Islet precursor cell (in vitro differentiated cells): ENCODE measurements at regions not wholly inside any gene's neighbourhood (a gene's known extent, or its start where the extent isn't known, plus 50 kb on each side); places are given as distances from the start of the nearest gene placed in this dataset.
"Not testable (repeated sequence)": the region's sequence is repeated elsewhere in the genome, so short reads cannot be mapped to it uniquely, and the experiment has no call there.

Experiments
- DNase-seq: peaks from one replicate; pipeline ENCODE4 v3.0.0-alpha.2; 2018

- DNase-seq, result no peak
Observed at GRCh38 chr18:30618567-30618966, 424.0 kb downstream of the DSC3 start.

GRCh38 chr18:30616414-30616813 is 426.1 kb downstream of the DSC3 start:
- DNase-seq, result no peak

GRCh38 chr18:30613467-30613801 is 429.1 kb downstream of the DSC3 start:
- no peak for DNase-seq

GRCh38 chr18:30601541-30601940 is 441.0 kb downstream of the DSC3 start:
- DNase-seq, result no peak

- DNase-seq, result no peak
Observed at GRCh38 chr18:30597202-30597601, 445.3 kb downstream of the DSC3 start.

- DNase-seq, result no peak
Observed at GRCh38 chr18:30596635-30597034, 445.9 kb downstream of the DSC3 start.

- no peak for DNase-seq
Observed at GRCh38 chr18:30595942-30596341, 446.6 kb downstream of the DSC3 start.

GRCh38 chr18:30594911-30595310 is 447.6 kb downstream of the DSC3 start:
- DNase-seq, result not testable (repeated sequence)

GRCh38 chr18:30591462-30591861 is 451.1 kb downstream of the DSC3 start:
- no peak for DNase-seq

- DNase-seq, result no peak
Observed at GRCh38 chr18:30588673-30589164, 453.8 kb downstream of the DSC3 start.

- no peak for DNase-seq
Observed at GRCh38 chr18:30583768-30584167, 458.8 kb downstream of the DSC3 start.

- no peak for DNase-seq
Observed at GRCh38 chr18:30582078-30582477, 460.5 kb downstream of the DSC3 start.

GRCh38 chr18:30578707-30579106 is 463.8 kb downstream of the DSC3 start:
- no peak for DNase-seq

- no peak for DNase-seq
Observed at GRCh38 chr18:30572214-30572613, 470.3 kb downstream of the DSC3 start.

GRCh38 chr18:30568333-30568732 is 474.2 kb downstream of the DSC3 start:
- DNase-seq, result no peak

- no peak for DNase-seq
Observed at GRCh38 chr18:30566877-30567276, 475.7 kb downstream of the DSC3 start.

- no peak for DNase-seq
Observed at GRCh38 chr18:30562231-30562630, 480.3 kb downstream of the DSC3 start.

- no peak for DNase-seq
Observed at GRCh38 chr18:30556112-30556511, 486.4 kb downstream of the DSC3 start.

- no peak for DNase-seq
Observed at GRCh38 chr18:30545393-30545792, 497.1 kb downstream of the DSC3 start.

GRCh38 chr18:30544141-30544540 is 498.4 kb downstream of the DSC3 start:
- no peak for DNase-seq

GRCh38 chr18:30533716-30534115 is 508.8 kb downstream of the DSC3 start:
- DNase-seq, result no peak

- no peak for DNase-seq
Observed at GRCh38 chr18:30527917-30528316, 514.6 kb downstream of the DSC3 start.

GRCh38 chr18:30527226-30527625 is 515.3 kb downstream of the DSC3 start:
- no peak for DNase-seq

- no peak for DNase-seq
Observed at GRCh38 chr18:30522288-30522929, 520.1 kb downstream of the DSC3 start.

GRCh38 chr18:30514059-30514458 is 528.5 kb downstream of the DSC3 start:
- no peak for DNase-seq
